GM08714 (cell line): ENCODE measurements at regions not wholly inside any gene's neighbourhood (a gene's known extent, or its start where the extent isn't known, plus 50 kb on each side); places are given as distances from the start of the nearest gene placed in this dataset.

Experiments
- H3K4me3 ChIP-seq: fragments of 200-500 bp; sonication (Bioruptor generic); 2 replicates; pipeline ENCODE4 v1.5.1; 2014; ENCODE audit warnings: mild to moderate bottlenecking, low read length, inconsistent platforms
- ZNF274 ChIP-seq: IDR thresholded peaks from 2 replicates; pipeline ENCODE4 v1.6.1; 2012; ENCODE audit warnings: mild to moderate bottlenecking, low read depth, low read length

GRCh38 chr10:55078121-55078520, 277.1 kb upstream of the PCDH15 start:
- TF ChIP-seq ZNF274: no peak
- no peak overlapping the region for H3K4me3 ChIP-seq

DNA sequence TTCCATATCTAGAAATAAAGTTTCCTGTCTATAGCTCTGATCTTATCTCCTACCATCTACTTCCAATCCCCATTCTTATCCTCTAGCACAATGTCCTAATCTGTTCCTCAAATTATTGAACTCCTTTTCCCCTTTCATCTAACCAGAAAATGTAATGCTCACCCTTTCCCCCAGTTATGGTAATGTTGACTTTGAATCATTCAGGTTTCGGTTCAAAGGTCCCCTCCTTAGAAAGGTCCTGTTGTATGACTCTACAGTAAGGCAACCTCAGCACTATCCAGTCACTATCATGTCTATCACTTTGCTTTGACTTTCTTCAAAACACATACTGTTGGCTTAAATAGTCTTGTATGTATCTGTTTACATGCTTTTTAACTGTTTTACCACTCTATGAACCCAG, 264.2 kb upstream of the PCDH15 start:
- no peak overlapping the region for H3K4me3 ChIP-seq
- no peak for TF ChIP-seq ZNF274

DNA sequence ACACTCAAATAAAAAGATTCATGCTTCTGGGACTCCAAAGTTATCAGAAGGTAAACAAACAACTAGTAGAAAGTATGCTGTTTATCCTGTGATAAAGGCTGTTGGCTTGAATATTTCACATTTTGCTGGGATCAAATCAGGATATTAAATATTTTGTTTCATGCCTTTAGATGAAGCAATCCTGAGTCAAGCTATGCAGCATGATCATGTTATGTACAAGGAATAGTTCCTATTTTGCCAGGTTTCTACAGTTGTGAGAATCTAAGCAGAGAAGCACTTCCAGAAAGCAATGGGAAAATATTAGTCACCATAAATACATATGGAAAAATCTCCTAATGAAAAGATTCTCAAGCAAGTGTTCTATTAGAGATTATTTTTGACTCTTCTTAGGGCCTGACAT, 262.8 kb upstream of the PCDH15 start:
- no peak overlapping the region for H3K4me3 ChIP-seq
- TF ChIP-seq ZNF274: no peak

GRCh38 chr10:55062349-55062748, 261.3 kb upstream of the PCDH15 start:
- TF ChIP-seq ZNF274: no peak
- H3K4me3 ChIP-seq: no peak overlapping the region

- no peak overlapping the region for H3K4me3 ChIP-seq
- TF ChIP-seq ZNF274: no peak
Measured at GRCh38 chr10:55058800-55059199, 257.8 kb upstream of the PCDH15 start.

DNA sequence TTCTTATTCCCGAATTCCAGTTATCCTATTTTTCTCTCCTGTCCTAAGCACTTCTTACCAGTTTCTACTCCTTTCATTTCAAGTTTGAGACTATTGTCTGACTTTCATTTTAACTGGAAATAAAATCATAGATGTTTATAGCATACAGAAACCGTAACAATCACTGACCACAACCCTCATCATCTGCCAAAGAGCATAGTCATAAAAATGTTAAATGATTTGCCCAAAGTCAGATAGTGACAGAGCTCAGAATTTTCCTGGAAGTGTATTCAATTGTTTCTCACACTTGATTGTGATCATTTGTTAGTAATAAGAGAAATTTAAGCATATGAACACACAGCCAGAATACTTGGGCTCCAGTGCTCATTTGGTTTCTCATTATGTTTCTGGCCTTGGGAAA, 250.5 kb upstream of the PCDH15 start:
- H3K4me3 ChIP-seq: no peak overlapping the region
- TF ChIP-seq ZNF274: no peak

GRCh38 chr10:55048830-55049498, 247.9 kb upstream of the PCDH15 start:
- no peak for TF ChIP-seq ZNF274
- H3K4me3 ChIP-seq: no peak overlapping the region

- no peak overlapping the region for H3K4me3 ChIP-seq
- no peak for TF ChIP-seq ZNF274
Measured at GRCh38 chr10:55043540-55043939, 242.5 kb upstream of the PCDH15 start.

DNA sequence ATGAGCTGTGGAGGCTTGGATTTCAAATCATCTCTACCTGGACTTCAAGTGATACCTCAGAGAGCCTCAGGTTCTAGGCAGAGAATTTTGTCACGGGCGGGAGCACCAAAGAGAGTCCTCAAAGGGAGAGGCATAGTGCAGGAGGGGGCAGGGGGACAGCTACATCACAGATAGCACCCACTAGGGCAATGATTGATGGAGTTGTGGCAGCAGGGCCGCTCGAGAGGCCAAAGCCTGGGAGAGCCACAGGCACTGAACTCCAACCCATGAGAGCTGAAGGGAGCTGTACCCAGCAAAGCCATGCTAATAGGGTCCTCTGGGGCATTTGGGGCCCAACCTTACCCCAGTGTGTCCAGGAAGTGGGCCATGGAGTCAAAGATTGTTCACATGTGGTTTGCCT, 232.0 kb upstream of the PCDH15 start:
- no peak overlapping the region for H3K4me3 ChIP-seq
- TF ChIP-seq ZNF274: no peak

GRCh38 chr10:55024713-55025112, 223.7 kb upstream of the PCDH15 start:
- no peak overlapping the region for H3K4me3 ChIP-seq
- no peak for TF ChIP-seq ZNF274

DNA sequence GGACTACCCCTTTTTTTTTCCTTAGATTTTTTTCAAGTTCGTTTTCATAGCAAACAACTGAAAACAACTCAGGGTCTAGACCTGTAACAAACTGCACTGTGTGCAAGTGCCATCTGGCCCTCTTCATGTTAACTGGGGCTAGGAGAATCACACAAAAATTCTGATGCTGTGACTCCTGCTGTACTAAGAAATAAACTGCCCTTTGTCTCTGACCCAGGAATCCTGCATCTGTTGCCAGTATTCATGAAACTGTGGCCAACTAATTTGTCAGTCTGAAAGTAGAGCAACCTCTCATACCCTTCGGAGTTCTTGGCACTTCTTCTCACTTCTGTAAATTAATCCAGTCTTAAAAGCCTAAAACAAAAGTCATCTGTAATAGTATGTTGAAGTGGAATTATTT, 218.4 kb upstream of the PCDH15 start:
- H3K4me3 ChIP-seq: no peak overlapping the region
- TF ChIP-seq ZNF274: no peak

GRCh38 chr10:55013318-55013717, 212.3 kb upstream of the PCDH15 start:
- no peak overlapping the region for H3K4me3 ChIP-seq
- TF ChIP-seq ZNF274: no peak

DNA sequence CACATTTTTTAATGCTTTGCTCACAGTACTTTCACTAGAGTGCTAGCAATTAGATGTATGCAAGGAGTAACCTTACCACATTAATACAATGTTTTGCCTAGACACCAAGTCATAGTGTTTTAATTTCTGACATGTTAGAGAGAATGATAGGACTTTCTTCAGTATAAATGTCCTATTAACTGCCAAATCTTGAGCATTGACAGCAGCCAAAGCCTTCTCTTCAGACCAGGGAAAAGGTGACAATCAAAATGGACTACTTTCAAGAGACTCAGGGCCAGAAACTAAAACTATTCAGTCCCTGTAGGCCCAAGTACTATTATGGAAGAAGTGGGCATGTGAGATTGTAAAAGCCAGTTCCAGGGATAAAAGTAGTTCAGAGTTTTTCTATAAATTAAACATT, 201.4 kb upstream of the PCDH15 start:
- H3K4me3 ChIP-seq: no peak overlapping the region
- no peak for TF ChIP-seq ZNF274

DNA sequence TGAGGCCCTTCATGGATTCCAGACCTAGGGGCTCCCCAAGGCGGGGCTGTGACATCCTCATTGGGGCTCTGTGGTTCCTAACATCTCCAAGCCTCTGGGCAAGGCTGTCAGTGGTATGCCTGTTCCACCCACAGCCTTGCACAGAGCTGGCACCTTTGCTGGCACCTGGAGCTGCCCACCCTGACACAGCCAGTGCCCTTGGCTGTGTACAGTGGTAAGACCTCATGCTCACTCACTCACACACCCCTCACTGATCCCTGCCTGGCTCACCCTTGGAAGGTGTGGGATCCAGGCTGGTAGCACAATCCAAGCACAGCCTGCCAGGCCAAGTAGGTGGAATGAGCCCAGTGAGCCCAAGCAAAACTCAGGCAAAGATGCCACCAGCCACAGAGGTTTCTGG, 200.4 kb upstream of the PCDH15 start:
- no peak for TF ChIP-seq ZNF274
- H3K4me3 ChIP-seq: no peak overlapping the region

- no peak for TF ChIP-seq ZNF274
Measured at GRCh38 chr10:54993148-54993547, 192.1 kb upstream of the PCDH15 start.

DNA sequence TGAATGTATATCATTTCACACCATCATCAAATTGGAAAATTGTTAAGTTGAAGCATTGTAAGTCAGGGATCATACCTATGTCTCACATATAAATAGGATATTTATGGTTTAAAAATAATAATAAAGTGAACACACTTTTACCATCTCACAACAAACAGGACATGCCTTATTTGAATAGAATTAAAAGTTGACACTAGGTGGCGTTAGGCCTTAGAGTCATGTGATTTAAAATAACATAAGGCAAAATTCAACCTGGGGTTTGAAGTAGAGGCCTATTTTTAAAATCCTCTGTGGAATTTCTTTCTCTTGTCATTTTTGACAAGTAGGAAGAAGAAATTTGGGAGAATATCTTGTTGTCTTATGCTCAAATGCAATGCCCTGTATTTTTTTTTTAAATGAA, 184.7 kb upstream of the PCDH15 start:
- TF ChIP-seq ZNF274: no peak
- H3K4me3 ChIP-seq: no peak overlapping the region

More at GRCh38 chr10:54993148-54993547, 192.1 kb upstream of the PCDH15 start:
- H3K4me3 ChIP-seq: no peak overlapping the region
